Vagina (tissue), 2 donors: ENCODE measurements at regions not wholly inside any gene's neighbourhood (a gene's known extent, or its start where the extent isn't known, plus 50 kb on each side); places are given as distances from the start of the nearest gene placed in this dataset.

Experiments used
- DNase-seq, 2 donors: peaks; one replicate each; pipeline ENCODE4 v3.0.0-alpha.2; 2017; ENCODE audit errors: extremely low spot score in 2 of 2
- H3K27ac ChIP-seq: fragments of 200-600 bp; sonication (generic); one replicate; pipeline ENCODE4 v1.5.1; 2019
- H3K27me3 ChIP-seq: fragments of 200-600 bp; sonication (generic); one replicate; pipeline ENCODE4 v1.5.1; 2019
- H3K36me3 ChIP-seq, 2 donors: fragments of 200-600 bp; sonication (generic); one replicate each; pipeline ENCODE4 v1.5.1; 2017 to 2019
- H3K4me1 ChIP-seq: fragments of 200-600 bp; sonication (generic); one replicate; pipeline ENCODE4 v1.5.1; 2019
- H3K4me3 ChIP-seq, 2 donors: fragments of 200-600 bp; sonication (generic); 1 replicate in 1 of 2; 2 replicates in 1 of 2; pipeline ENCODE4 v1.5.1; 2016 to 2019
- H3K9me3 ChIP-seq: fragments of 200-600 bp; sonication (generic); one replicate; pipeline ENCODE4 v1.5.1; 2019
- CTCF ChIP-seq, 3 experiments: fragments of 450-650 bp in 2 of 3; fragments of 200-600 bp in 1 of 3; sonication (generic) in 1 of 3; IDR thresholded peaks; one replicate each; pipeline ENCODE4 v1.5.1; 2017 to 2019; ENCODE audit warnings: antibody characterized with exemption in 3 of 3, mild to moderate bottlenecking in 2 of 3, moderate library complexity in 2 of 3
- POLR2A ChIP-seq, 2 donors: fragments of 450-650 bp; IDR thresholded peaks; one replicate each; pipeline ENCODE4 v1.6.1; 2017; ENCODE audit warnings: antibody characterized with exemption in 2 of 2, mild to moderate bottlenecking in 2 of 2, moderate library complexity in 2 of 2
- POLR2AphosphoS5 ChIP-seq, 2 donors: sonication (generic); formaldehyde crosslinking; IDR thresholded peaks; one replicate each; pipeline ENCODE4 v1.9.0; 2017; ENCODE audit warnings: antibody characterized with exemption in 2 of 2, mild to moderate bottlenecking in 2 of 2, low read depth in 1 of 2; ENCODE audit not compliant: insufficient read depth in 1 of 2
- intact Hi-C: fragments of 100-400 bp; cut with DNase I; formaldehyde crosslinking; loops from one replicate; pipeline ENCODE4 v1.15.1; 2023

DNA sequence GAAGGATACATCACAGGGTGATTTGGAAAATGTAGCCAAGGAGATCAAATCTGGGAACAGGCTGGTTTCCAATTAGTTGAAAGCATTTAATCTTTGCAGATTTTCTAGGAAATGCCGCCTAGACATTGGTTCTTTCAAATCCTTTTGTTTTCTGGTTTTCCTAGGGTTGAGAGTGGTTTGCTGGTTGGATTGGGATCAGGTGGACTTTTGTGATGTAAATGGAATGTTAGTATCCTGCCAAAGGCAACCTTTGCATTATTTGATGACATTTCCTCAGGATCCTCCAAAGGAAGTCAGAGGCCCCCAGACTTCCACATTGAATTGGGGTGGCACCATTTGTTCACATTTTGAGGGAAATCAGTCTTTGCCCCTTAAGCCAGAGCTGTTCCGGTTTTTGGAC lies 245.5 kb upstream of the RPS23 start:
- intact Hi-C loops = no loop called here
- DNase-seq = no peak
- no peak overlapping the region for H3K4me3 ChIP-seq

DNA sequence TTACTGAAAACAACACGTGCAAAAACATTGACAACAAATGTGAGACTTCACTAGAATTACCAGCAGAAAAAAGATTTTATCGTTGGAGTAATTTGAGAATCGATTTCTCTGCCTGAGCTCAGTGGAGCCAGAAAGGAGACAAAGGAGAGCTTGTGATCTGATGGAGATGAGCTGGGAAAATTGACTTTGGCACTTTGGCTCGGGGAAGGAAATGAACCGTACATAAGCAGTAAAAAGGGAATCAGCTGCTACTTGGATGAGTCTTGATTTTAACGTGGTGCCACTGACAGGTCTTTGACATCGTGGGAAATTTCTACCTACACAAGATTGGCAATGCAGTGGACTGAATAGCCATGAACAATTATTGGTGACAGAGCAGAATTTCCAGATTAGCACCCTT lies 244.7 kb upstream of the RPS23 start:
- H3K27ac ChIP-seq = no peak overlapping the region
- H3K4me1 ChIP-seq = no peaks in the 10 kb centered on the region
- H3K9me3 ChIP-seq = no peaks in the 10 kb centered on the region
- no peaks in the 10 kb centered on the region for H3K27me3 ChIP-seq
- no peaks in the 10 kb centered on the region for H3K36me3 ChIP-seq
- intact Hi-C loops = no loop called here
- no peak for DNase-seq
- TF ChIP-seq POLR2A (IDR thresholded peaks at IDR 0.05) = no peak
- TF ChIP-seq CTCF (IDR thresholded peaks at IDR 0.05) = no peak
- TF ChIP-seq POLR2AphosphoS5 (IDR thresholded peaks at IDR 0.05; ENCODE audit: insufficient read depth in 1 of 2, low read depth in 1 of 2) = no peak
- no peak overlapping the region for H3K4me3 ChIP-seq

More for the DNA sequence above, 245.5 kb upstream of the RPS23 start:
- Histone ChIP-seq H3K36me3 (no peaks in the 10 kb centered on the region), H3K9me3 (no peaks in the 10 kb centered on the region), H3K27me3 (no peaks in the 10 kb centered on the region), H3K4me1 (no peaks in the 10 kb centered on the region), H3K27ac (no peak overlapping the region)
- no peak for TF ChIP-seq POLR2AphosphoS5 (IDR thresholded peaks at IDR 0.05; ENCODE audit: insufficient read depth in 1 of 2, low read depth in 1 of 2)
- TF ChIP-seq POLR2A (IDR thresholded peaks at IDR 0.05) = no peak
- no peak for TF ChIP-seq CTCF (IDR thresholded peaks at IDR 0.05)

- no peaks in the 10 kb centered on the region for H3K36me3 ChIP-seq
- H3K4me3 ChIP-seq = no peak overlapping the region
- no peaks in the 10 kb centered on the region for H3K4me1 ChIP-seq
- DNase-seq = no peak
- intact Hi-C loops = no loop called here
- no peaks in the 10 kb centered on the region for H3K9me3 ChIP-seq
- TF ChIP-seq POLR2AphosphoS5 (IDR thresholded peaks at IDR 0.05; ENCODE audit: insufficient read depth in 1 of 2, low read depth in 1 of 2) = no peak
- no peak for TF ChIP-seq CTCF (IDR thresholded peaks at IDR 0.05)
- TF ChIP-seq POLR2A (IDR thresholded peaks at IDR 0.05) = no peak
- H3K27ac ChIP-seq = no peak overlapping the region
- no peaks in the 10 kb centered on the region for H3K27me3 ChIP-seq
Measured at GRCh38 chr5:82521431-82522051, 243.4 kb upstream of the RPS23 start.

DNA sequence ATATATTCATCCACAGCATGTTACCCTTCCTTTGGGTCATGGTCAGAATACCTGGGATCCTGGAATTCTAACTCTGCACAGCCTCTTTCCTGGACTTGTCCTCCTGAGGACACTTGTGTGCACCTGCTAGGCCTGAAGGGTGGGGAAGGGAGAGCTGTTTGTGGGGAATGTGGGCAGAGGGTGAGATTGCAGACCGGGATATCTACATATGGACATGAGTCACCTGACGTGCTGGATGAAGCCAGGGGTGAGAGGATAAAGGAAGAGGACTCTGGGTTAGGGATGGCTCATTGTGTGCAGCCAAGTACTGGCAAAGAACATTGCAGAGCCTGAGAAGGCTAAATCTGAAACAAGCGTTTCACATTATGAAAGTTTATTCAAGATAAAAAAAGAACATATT lies 241.4 kb upstream of the RPS23 start:
- no peaks in the 10 kb centered on the region for H3K4me1 ChIP-seq
- H3K36me3 ChIP-seq = no peaks in the 10 kb centered on the region
- no peaks in the 10 kb centered on the region for H3K9me3 ChIP-seq
- DNase-seq = no peak
- intact Hi-C loops = no loop called here
- H3K27me3 ChIP-seq = no peaks in the 10 kb centered on the region
- TF ChIP-seq POLR2AphosphoS5 (IDR thresholded peaks at IDR 0.05; ENCODE audit: insufficient read depth in 1 of 2, low read depth in 1 of 2) (no peak), POLR2A (IDR thresholded peaks at IDR 0.05) (no peak), CTCF (IDR thresholded peaks at IDR 0.05) (no peak)
- no peak overlapping the region for H3K4me3 ChIP-seq
- no peak overlapping the region for H3K27ac ChIP-seq

- H3K36me3 ChIP-seq = no peaks in the 10 kb centered on the region
- no peak for DNase-seq
- no peaks in the 10 kb centered on the region for H3K9me3 ChIP-seq
- H3K4me1 ChIP-seq = no peaks in the 10 kb centered on the region
- intact Hi-C loops = no loop called here
- no peak overlapping the region for H3K27ac ChIP-seq
- TF ChIP-seq POLR2AphosphoS5 (IDR thresholded peaks at IDR 0.05; ENCODE audit: insufficient read depth in 1 of 2, low read depth in 1 of 2) = no peak
- no peak for TF ChIP-seq CTCF (IDR thresholded peaks at IDR 0.05)
- TF ChIP-seq POLR2A (IDR thresholded peaks at IDR 0.05) = no peak
- no peaks in the 10 kb centered on the region for H3K27me3 ChIP-seq
- no peak overlapping the region for H3K4me3 ChIP-seq
Measured at GRCh38 chr5:82517544-82518075, 239.5 kb upstream of the RPS23 start.
